Neural progenitor cell (in vitro differentiated cells): ENCODE measurements at regions not wholly inside any gene's neighbourhood (a gene's known extent, or its start where the extent isn't known, plus 50 kb on each side); places are given as distances from the start of the nearest gene placed in this dataset.
A peak's percentile ranks its signal among the peaks of the same experiment; 100 is the strongest.

Experiments used
- DNase-seq: peaks from one replicate; pipeline ENCODE4 v3.0.0-alpha.2; 2016; ENCODE audit warnings: low spot score
- H2AFZ ChIP-seq: fragments of 200-600 bp; sonication (generic); replicated peaks from 2 replicates; pipeline ENCODE4 v1.6.1; 2016; ENCODE audit warnings: antibody characterized with exemption
- H3F3A ChIP-seq: fragments of 200-600 bp; sonication (generic); 2 replicates; pipeline ENCODE4 v1.6.1; 2016; ENCODE audit warnings: antibody characterized with exemption, low read depth
- H3K27ac ChIP-seq: fragments of 200-600 bp; sonication (generic); 2 replicates; pipeline ENCODE4 v1.5.1; 2016; ENCODE audit warnings: mild to moderate bottlenecking
- H3K27me3 ChIP-seq: fragments of 200-600 bp; sonication (generic); 2 replicates; pipeline ENCODE4 v1.6.1; 2016; ENCODE audit warnings: mild to moderate bottlenecking, moderate library complexity
- H3K36me3 ChIP-seq: fragments of 200-600 bp; sonication (generic); 2 replicates; pipeline ENCODE4 v1.5.1; 2016
- H3K4me1 ChIP-seq: fragments of 200-600 bp; sonication (generic); 2 replicates; pipeline ENCODE4 v1.6.1; 2016; ENCODE audit warnings: mixed run types
- H3K4me2 ChIP-seq: fragments of 200-600 bp; sonication (generic); 2 replicates; pipeline ENCODE4 v1.6.1; 2016
- H3K4me3 ChIP-seq: fragments of 200-600 bp; sonication (generic); 2 replicates; pipeline ENCODE4 v1.5.1; 2016
- H3K79me2 ChIP-seq: fragments of 200-600 bp; sonication (generic); 2 replicates; pipeline ENCODE4 v1.6.1; 2016; ENCODE audit warnings: low read depth
- H3K9ac ChIP-seq: fragments of 200-600 bp; sonication (generic); 2 replicates; pipeline ENCODE4 v1.6.1; 2016
- H3K9me3 ChIP-seq: fragments of 200-600 bp; sonication (generic); 2 replicates; pipeline ENCODE4 v1.5.1; 2016; ENCODE audit warnings: low read depth
- H4K20me1 ChIP-seq: fragments of 200-600 bp; sonication (generic); 2 replicates; pipeline ENCODE4 v1.6.1; 2016; ENCODE audit warnings: low read depth
- H3K27ac Mint-ChIP-seq: 3 replicates; pipeline ENCODE4 v1.8.0; 2021; ENCODE audit warnings: mixed read lengths
- H3K27me3 Mint-ChIP-seq: 2 replicates; pipeline ENCODE4 v1.8.0; 2022; ENCODE audit warnings: low read depth, mild to moderate bottlenecking, inconsistent platforms, moderate library complexity, mixed read lengths; ENCODE audit not compliant: insufficient read depth
- H3K36me3 Mint-ChIP-seq: 3 replicates; pipeline ENCODE4 v1.8.0; 2021; ENCODE audit warnings: mixed read lengths
- H3K4me1 Mint-ChIP-seq: 3 replicates; pipeline ENCODE4 v1.8.0; 2021; ENCODE audit warnings: mixed read lengths
- H3K4me3 Mint-ChIP-seq: 3 replicates; pipeline ENCODE4 v1.8.0; 2021; ENCODE audit warnings: mild to moderate bottlenecking, moderate library complexity, mixed read lengths
- H3K9me3 Mint-ChIP-seq: 3 replicates; pipeline ENCODE4 v1.8.0; 2020; ENCODE audit warnings: mixed read lengths
- CTCF ChIP-seq: fragments of 200-600 bp; sonication (generic); IDR thresholded peaks from 2 replicates; pipeline ENCODE4 v1.5.1; 2017; ENCODE audit warnings: antibody characterized with exemption, mild to moderate bottlenecking
- EZH2 ChIP-seq: fragments of 200-600 bp; sonication (generic); IDR thresholded peaks from 2 replicates; pipeline ENCODE4 v1.6.1; 2017; ENCODE audit warnings: antibody characterized with exemption, mild to moderate bottlenecking, moderate library complexity
- EZH2phosphoT487 ChIP-seq: fragments of 200-600 bp; sonication (generic); IDR thresholded peaks from 2 replicates; pipeline ENCODE4 v1.6.1; 2017; ENCODE audit warnings: antibody characterized with exemption

GRCh38 chr13:112226320-112227002, 149.7 kb upstream of the SPACA7 start:
- Histone ChIP-seq H3K36me3 (no peaks in the 10 kb centered on the region), H3K9me3 (no peaks in the 10 kb centered on the region), H4K20me1 (no peaks in the 10 kb centered on the region), H3K4me1 (no peaks in the 10 kb centered on the region), H2AFZ (no peak overlapping the region), H3K4me2 (no peak overlapping the region), H3K9ac (no peak overlapping the region), H3K4me3 (no peak overlapping the region), H3K27me3 (no peaks in the 10 kb centered on the region), H3K27ac (no peak overlapping the region), H3F3A (no peaks in the 10 kb centered on the region), H3K79me2 (no peaks in the 10 kb centered on the region)
- Mint-ChIP-seq H3K36me3 (no peaks in the 10 kb centered on the region), H3K27ac (no peak overlapping the region), H3K4me1 (peaks cover 21% of the 10 kb centered on the region), H3K9me3 (peaks cover 13% of the 10 kb centered on the region), H3K4me3 (no peak overlapping the region), H3K27me3 (peaks cover 9% of the 10 kb centered on the region)
- TF ChIP-seq EZH2phosphoT487 (no peak), CTCF (no peak), EZH2 (no peak)
- DNase-seq: no peak

GRCh38 chr13:112227031-112227430, 149.1 kb upstream of the SPACA7 start:
- Histone ChIP-seq H2AFZ (no peak overlapping the region), H3K4me3 (no peak overlapping the region), H3K79me2 (no peaks in the 10 kb centered on the region), H3K4me2 (no peak overlapping the region), H3K27ac (no peak overlapping the region), H4K20me1 (no peaks in the 10 kb centered on the region), H3F3A (no peaks in the 10 kb centered on the region), H3K9me3 (no peaks in the 10 kb centered on the region), H3K27me3 (peaks cover 2% of the 10 kb centered on the region), H3K36me3 (no peaks in the 10 kb centered on the region), H3K9ac (no peak overlapping the region), H3K4me1 (no peaks in the 10 kb centered on the region)
- TF ChIP-seq EZH2phosphoT487: no peak
- no peak for TF ChIP-seq CTCF
- TF ChIP-seq EZH2: no peak
- no peak for DNase-seq
- H3K4me3 Mint-ChIP-seq: no peak overlapping the region
- H3K4me1 Mint-ChIP-seq: peaks cover 22% of the 10 kb centered on the region
- H3K36me3 Mint-ChIP-seq: no peaks in the 10 kb centered on the region
- H3K27me3 Mint-ChIP-seq: peaks cover 10% of the 10 kb centered on the region
- H3K27ac Mint-ChIP-seq: no peak overlapping the region
- H3K9me3 Mint-ChIP-seq: peaks cover 13% of the 10 kb centered on the region

GRCh38 chr13:112229445-112229844, 146.7 kb upstream of the SPACA7 start:
- Histone ChIP-seq H3F3A (no peaks in the 10 kb centered on the region), H3K9me3 (no peaks in the 10 kb centered on the region), H3K4me2 (no peak overlapping the region), H2AFZ (no peak overlapping the region), H3K27ac (no peak overlapping the region), H4K20me1 (no peaks in the 10 kb centered on the region), H3K27me3 (peaks cover 3% of the 10 kb centered on the region), H3K4me1 (no peaks in the 10 kb centered on the region), H3K36me3 (no peaks in the 10 kb centered on the region), H3K9ac (no peak overlapping the region), H3K4me3 (no peak overlapping the region), H3K79me2 (no peaks in the 10 kb centered on the region)
- no peak overlapping the region for H3K27ac Mint-ChIP-seq
- no peaks in the 10 kb centered on the region for H3K36me3 Mint-ChIP-seq
- H3K9me3 Mint-ChIP-seq: peaks cover 11% of the 10 kb centered on the region
- peaks cover 10% of the 10 kb centered on the region for H3K27me3 Mint-ChIP-seq
- DNase-seq: no peak
- no peak for TF ChIP-seq EZH2
- no peak for TF ChIP-seq EZH2phosphoT487
- TF ChIP-seq CTCF: no peak
- H3K4me3 Mint-ChIP-seq: peak overlapping the region; percentile 48
- H3K4me1 Mint-ChIP-seq: peaks cover 27% of the 10 kb centered on the region
